Common myeloid progenitor, CD34-positive (primary cell): ENCODE measurements at regions not wholly inside any gene's neighbourhood (a gene's known extent, or its start where the extent isn't known, plus 50 kb on each side); places are given as distances from the start of the nearest gene placed in this dataset.

Experiments used
- CTCF ChIA-PET: fragments of 350-600 bp; sonication (Branson Sonifier 250); formaldehyde crosslinking; loops from one replicate; lab custom pipeline; 2021; ENCODE audit warnings: antibody characterized with exemption; lab: Charles Lee
- POLR2A ChIA-PET: fragments of 350-600 bp; sonication (Branson Sonifier 250); formaldehyde crosslinking; loops from one replicate; lab custom pipeline; 2021; ENCODE audit warnings: antibody characterized with exemption; lab: Charles Lee
- DNase-seq, 3 donors: peaks; one replicate each; pipeline versions ENCODE4 v3.0.0 to v3.0.0-alpha.2; 2013
- H3K27ac ChIP-seq, 2 experiments: 1 replicate in 1 of 2; 2 replicates in 1 of 2; pipeline ENCODE4 v1.7.0; 2013; ENCODE audit warnings: inconsistent platforms in 2 of 2, low read length in 2 of 2, mild to moderate bottlenecking in 2 of 2, low read depth in 1 of 2, moderate library complexity in 1 of 2; ENCODE audit not compliant: severe bottlenecking in 2 of 2, insufficient read depth in 1 of 2, poor library complexity in 1 of 2
- H3K27me3 ChIP-seq, 5 experiments: replicated peaks in 2 of 5; 1 replicate in 3 of 5; 2 replicates in 2 of 5; pipeline versions ENCODE4 v1.6.1 to v1.7.0; 2013; ENCODE audit warnings: low read length in 4 of 5, mild to moderate bottlenecking in 2 of 5, moderate library complexity in 2 of 5, inconsistent platforms in 1 of 5; ENCODE audit not compliant: insufficient read depth in 5 of 5, control insufficient read depth in 4 of 5
- H3K36me3 ChIP-seq, 4 experiments: 1 replicate in 2 of 4; 2 replicates in 2 of 4; pipeline versions ENCODE4 v1.6.1 to v1.7.0; 2013; ENCODE audit warnings: low read length in 3 of 4, control low read depth in 1 of 4, mild to moderate bottlenecking in 1 of 4; ENCODE audit not compliant: control insufficient read depth in 4 of 4, insufficient read depth in 4 of 4
- H3K4me1 ChIP-seq, 4 experiments: 1 replicate in 3 of 4; 2 replicates in 1 of 4; pipeline versions ENCODE4 v1.6.1 to v1.7.1; 2013; ENCODE audit warnings: low read length in 3 of 4, mild to moderate bottlenecking in 3 of 4, control low read depth in 1 of 4, inconsistent platforms in 1 of 4, moderate library complexity in 1 of 4; ENCODE audit not compliant: control insufficient read depth in 4 of 4, insufficient read depth in 4 of 4; ENCODE audit errors: control extremely low read depth in 1 of 4
- H3K4me3 ChIP-seq, 7 experiments: 1 replicate in 4 of 7; 2 replicates in 3 of 7; pipeline versions ENCODE4 v1.5.1 to v1.7.0; 2013; ENCODE audit warnings: mild to moderate bottlenecking in 7 of 7, low read length in 6 of 7, moderate library complexity in 6 of 7, inconsistent platforms in 2 of 7, low read depth in 2 of 7, control low read depth in 1 of 7; ENCODE audit not compliant: insufficient read depth in 4 of 7, control insufficient read depth in 1 of 7; ENCODE audit errors: extremely low read depth in 1 of 7
- H3K9me3 ChIP-seq, 5 experiments: 1 replicate in 4 of 5; 2 replicates in 1 of 5; pipeline versions ENCODE4 v1.6.1 to v1.7.1; 2013; ENCODE audit warnings: low read length in 4 of 5, mild to moderate bottlenecking in 2 of 5, inconsistent platforms in 1 of 5, low read depth in 1 of 5, moderate library complexity in 1 of 5; ENCODE audit not compliant: control insufficient read depth in 4 of 5, insufficient read depth in 2 of 5; ENCODE audit errors: control extremely low read depth in 1 of 5
- WGBS: methylation state at CpG from one replicate; pipeline ENCODE4 v1.1.5; 2013; ENCODE audit not compliant: insufficient coverage; 5-methylcytosine and 5-hydroxymethylcytosine counted together

DNA sequence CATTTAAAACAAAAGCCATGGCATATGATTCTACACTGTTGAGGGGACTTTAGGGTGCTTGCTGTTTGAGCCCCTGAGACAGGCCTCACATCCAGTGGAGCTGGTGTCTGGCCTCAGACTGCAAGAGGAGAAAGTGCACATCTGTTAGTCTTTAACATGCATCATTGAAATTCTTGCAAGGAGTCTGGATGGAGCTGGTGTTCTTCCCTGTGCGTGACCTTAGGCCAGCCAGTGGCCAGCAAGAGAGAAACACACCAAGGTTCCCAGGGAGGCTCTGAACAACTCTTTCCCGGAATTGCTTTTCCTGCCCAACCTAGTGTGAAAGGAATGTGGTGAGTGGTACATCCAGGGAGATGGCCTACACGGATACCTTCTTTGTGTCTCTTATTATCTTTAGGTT, 282.8 kb upstream of the TNC start:
- Histone ChIP-seq H3K36me3 (no peaks in the 10 kb centered on the region), H3K27me3 (no peaks in the 10 kb centered on the region), H3K9me3 (no peaks in the 10 kb centered on the region), H3K4me3 (no peak overlapping the region), H3K27ac (no peak overlapping the region), H3K4me1 (no peaks in the 10 kb centered on the region)
- CTCF ChIA-PET: no interaction called here
- POLR2A ChIA-PET: no interaction called here
- 92% methylated on average over 3 of the region's 3 CpGs for WGBS
- no peak for DNase-seq

DNA sequence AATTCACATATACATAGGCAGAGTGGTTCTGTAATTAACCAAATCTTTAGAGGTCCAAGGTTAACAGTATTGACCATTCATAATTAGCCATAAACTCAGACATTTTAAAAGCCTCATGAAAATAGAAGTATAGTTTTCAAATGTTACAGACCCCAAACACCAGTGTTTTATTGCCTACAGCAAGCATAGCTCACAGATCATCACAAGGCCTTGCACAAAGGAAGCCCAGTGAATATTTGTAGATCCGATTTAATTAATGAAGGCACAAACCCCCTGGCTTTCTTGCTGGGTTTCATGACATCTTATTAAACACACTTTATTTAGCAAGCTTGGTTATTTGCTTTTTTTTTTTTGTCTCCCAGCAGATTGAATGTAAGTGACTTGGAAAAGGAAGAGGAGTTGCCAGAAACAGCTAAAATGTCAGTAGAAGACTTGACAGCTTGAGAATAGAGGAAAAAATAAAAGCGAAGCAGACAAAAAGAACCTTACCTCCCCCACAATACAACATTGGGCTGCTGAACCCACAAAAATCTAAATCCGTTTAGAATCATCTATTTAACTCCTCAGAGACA, 283.9 kb upstream of the TNC start:
- no CpG with 5 or more reads among the region's 3 CpGs for WGBS
- CTCF ChIA-PET: no interaction called here
- Histone ChIP-seq H3K36me3 (no peaks in the 10 kb centered on the region), H3K4me3 (no peak overlapping the region), H3K4me1 (no peaks in the 10 kb centered on the region), H3K27ac (no peak overlapping the region), H3K9me3 (no peaks in the 10 kb centered on the region), H3K27me3 (no peaks in the 10 kb centered on the region)
- DNase-seq: no peak
- POLR2A ChIA-PET: no interaction called here

GRCh38 chr9:115403753-115404152, 285.8 kb upstream of the TNC start:
- H3K27me3 ChIP-seq: no peaks in the 10 kb centered on the region
- POLR2A ChIA-PET: no interaction called here
- CTCF ChIA-PET: no interaction called here
- no peaks in the 10 kb centered on the region for H3K4me1 ChIP-seq
- no CpG with 5 or more reads among the region's 1 CpG for WGBS
- H3K9me3 ChIP-seq: no peaks in the 10 kb centered on the region
- no peak for DNase-seq
- H3K27ac ChIP-seq: no peak overlapping the region
- no peak overlapping the region for H3K4me3 ChIP-seq
- no peaks in the 10 kb centered on the region for H3K36me3 ChIP-seq

GRCh38 chr9:115404311-115404710, 286.4 kb upstream of the TNC start:
- ChIA-PET POLR2A (no interaction called here), CTCF (no interaction called here)
- H3K36me3 ChIP-seq: no peaks in the 10 kb centered on the region

GRCh38 chr9:115411516-115411915, 293.6 kb upstream of the TNC start:
- POLR2A ChIA-PET: no interaction called here
- no CpG with 5 or more reads among the region's 1 CpG for WGBS
- H3K27ac ChIP-seq: no peak overlapping the region
- H3K36me3 ChIP-seq: no peaks in the 10 kb centered on the region
- H3K4me3 ChIP-seq: no peak overlapping the region
- no peaks in the 10 kb centered on the region for H3K4me1 ChIP-seq
- H3K9me3 ChIP-seq: no peaks in the 10 kb centered on the region
- no peak for DNase-seq
- no peaks in the 10 kb centered on the region for H3K27me3 ChIP-seq
- CTCF ChIA-PET: no interaction called here

More at GRCh38 chr9:115404311-115404710, 286.4 kb upstream of the TNC start:
- Histone ChIP-seq H3K4me3 (no peak overlapping the region), H3K9me3 (no peaks in the 10 kb centered on the region), H3K4me1 (no peaks in the 10 kb centered on the region), H3K27me3 (no peaks in the 10 kb centered on the region), H3K27ac (no peak overlapping the region)
- DNase-seq: no peak

- no peak for DNase-seq
- Histone ChIP-seq H3K4me1 (no peaks in the 10 kb centered on the region), H3K27ac (no peak overlapping the region), H3K9me3 (no peaks in the 10 kb centered on the region), H3K4me3 (no peak overlapping the region), H3K36me3 (no peaks in the 10 kb centered on the region), H3K27me3 (no peaks in the 10 kb centered on the region)
- POLR2A ChIA-PET: no interaction called here
- CTCF ChIA-PET: no interaction called here
- 100% methylated on average over 1 of the region's 2 CpGs for WGBS
Measured at GRCh38 chr9:115411993-115412452, 294.1 kb upstream of the TNC start.

GRCh38 chr9:115412656-115413055, 294.7 kb upstream of the TNC start:
- Histone ChIP-seq H3K27me3 (no peaks in the 10 kb centered on the region), H3K36me3 (no peaks in the 10 kb centered on the region), H3K4me3 (no peak overlapping the region), H3K9me3 (no peaks in the 10 kb centered on the region), H3K27ac (no peak overlapping the region), H3K4me1 (no peaks in the 10 kb centered on the region)
- CTCF ChIA-PET: no interaction called here
- DNase-seq: no peak
- POLR2A ChIA-PET: no interaction called here
